SH-SY5Y (cell line): ENCODE measurements at regions not wholly inside any gene's neighbourhood (a gene's known extent, or its start where the extent isn't known, plus 50 kb on each side); places are given as distances from the start of the nearest gene placed in this dataset.

ENCODE experiments used
- GATA2 ChIP-seq: IDR thresholded peaks from 2 replicates; pipeline ENCODE4 v1.6.1; 2011; ENCODE audit warnings: mild to moderate bottlenecking, low read depth, low read length
- GATA3 ChIP-seq: IDR thresholded peaks from 2 replicates; pipeline ENCODE4 v1.6.1; 2011; ENCODE audit warnings: low read depth, mild to moderate bottlenecking, low read length, moderate library complexity

GRCh38 chr7:38002689-38003088, 82.2 kb downstream of the EPDR1 start:
- no peak for TF ChIP-seq GATA3
- no peak for TF ChIP-seq GATA2
